Progenitor cell of endocrine pancreas (in vitro differentiated cells): ENCODE measurements at regions not wholly inside any gene's neighbourhood (a gene's known extent, or its start where the extent isn't known, plus 50 kb on each side); places are given as distances from the start of the nearest gene placed in this dataset.

Source experiments
- DNase-seq: peaks from one replicate; pipeline ENCODE4 v3.0.0; 2021; ENCODE audit warnings: low spot score; ENCODE audit not compliant: unreplicated experiment
- H3K27ac Mint-ChIP-seq: 2 replicates; pipeline ENCODE4 v1.8.0; 2021; ENCODE audit warnings: mild to moderate bottlenecking, moderate library complexity, mixed read lengths
- H3K27me3 Mint-ChIP-seq: 2 replicates; pipeline ENCODE4 v1.8.0; 2021; ENCODE audit warnings: mixed read lengths
- H3K36me3 Mint-ChIP-seq: 2 replicates; pipeline ENCODE4 v1.8.0; 2022; ENCODE audit warnings: mixed read lengths; ENCODE audit not compliant: insufficient read depth
- H3K4me1 Mint-ChIP-seq: 2 replicates; pipeline ENCODE4 v1.8.0; 2021; ENCODE audit warnings: low read depth, mixed read lengths
- H3K4me3 Mint-ChIP-seq: 2 replicates; pipeline ENCODE4 v1.8.0; 2021; ENCODE audit warnings: low read depth, mild to moderate bottlenecking, moderate library complexity, mixed read lengths
- H3K9me3 Mint-ChIP-seq: 2 replicates; pipeline ENCODE4 v1.8.0; 2021; ENCODE audit warnings: low read depth, mixed read lengths
- TF ChIP-seq, protein P1 (sequence below): fragments of 200-600 bp; sonication (generic); IDR thresholded peaks from one replicate; pipeline ENCODE4 v1.5.0; 2021; ENCODE audit warnings: antibody characterized with exemption, mild to moderate bottlenecking; ENCODE audit not compliant: unreplicated experiment

DNA sequence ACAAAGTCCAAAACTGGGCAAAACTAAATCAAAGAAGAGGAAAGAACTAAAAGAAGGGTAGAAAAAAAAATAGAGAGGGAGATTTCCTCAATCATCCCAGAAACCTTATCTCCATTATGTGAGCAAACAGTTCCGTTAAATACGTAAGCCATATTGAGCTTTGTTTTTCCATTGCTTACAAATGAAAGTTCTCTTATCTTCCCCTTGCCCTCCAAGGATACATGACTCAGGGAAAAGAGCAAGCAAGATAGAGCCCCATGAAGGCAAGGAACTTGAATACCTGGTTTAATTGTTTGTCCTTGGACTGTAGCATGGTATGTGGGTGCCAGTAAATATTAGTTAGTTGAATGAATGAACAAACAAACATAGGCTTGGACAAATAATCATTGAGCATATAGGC is 126.8 kb upstream of the USP15 start:
- Mint-ChIP-seq H3K4me3 (no peak overlapping the region), H3K9me3 (peaks cover 8% of the 10 kb centered on the region), H3K36me3 (peaks cover 2% of the 10 kb centered on the region), H3K27ac (no peak overlapping the region), H3K27me3 (no peaks in the 10 kb centered on the region), H3K4me1 (peaks cover 22% of the 10 kb centered on the region)
- TF ChIP-seq, protein P1, sequence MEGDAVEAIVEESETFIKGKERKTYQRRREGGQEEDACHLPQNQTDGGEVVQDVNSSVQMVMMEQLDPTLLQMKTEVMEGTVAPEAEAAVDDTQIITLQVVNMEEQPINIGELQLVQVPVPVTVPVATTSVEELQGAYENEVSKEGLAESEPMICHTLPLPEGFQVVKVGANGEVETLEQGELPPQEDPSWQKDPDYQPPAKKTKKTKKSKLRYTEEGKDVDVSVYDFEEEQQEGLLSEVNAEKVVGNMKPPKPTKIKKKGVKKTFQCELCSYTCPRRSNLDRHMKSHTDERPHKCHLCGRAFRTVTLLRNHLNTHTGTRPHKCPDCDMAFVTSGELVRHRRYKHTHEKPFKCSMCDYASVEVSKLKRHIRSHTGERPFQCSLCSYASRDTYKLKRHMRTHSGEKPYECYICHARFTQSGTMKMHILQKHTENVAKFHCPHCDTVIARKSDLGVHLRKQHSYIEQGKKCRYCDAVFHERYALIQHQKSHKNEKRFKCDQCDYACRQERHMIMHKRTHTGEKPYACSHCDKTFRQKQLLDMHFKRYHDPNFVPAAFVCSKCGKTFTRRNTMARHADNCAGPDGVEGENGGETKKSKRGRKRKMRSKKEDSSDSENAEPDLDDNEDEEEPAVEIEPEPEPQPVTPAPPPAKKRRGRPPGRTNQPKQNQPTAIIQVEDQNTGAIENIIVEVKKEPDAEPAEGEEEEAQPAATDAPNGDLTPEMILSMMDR, result no peak
- DNase-seq, result no peak

DNA sequence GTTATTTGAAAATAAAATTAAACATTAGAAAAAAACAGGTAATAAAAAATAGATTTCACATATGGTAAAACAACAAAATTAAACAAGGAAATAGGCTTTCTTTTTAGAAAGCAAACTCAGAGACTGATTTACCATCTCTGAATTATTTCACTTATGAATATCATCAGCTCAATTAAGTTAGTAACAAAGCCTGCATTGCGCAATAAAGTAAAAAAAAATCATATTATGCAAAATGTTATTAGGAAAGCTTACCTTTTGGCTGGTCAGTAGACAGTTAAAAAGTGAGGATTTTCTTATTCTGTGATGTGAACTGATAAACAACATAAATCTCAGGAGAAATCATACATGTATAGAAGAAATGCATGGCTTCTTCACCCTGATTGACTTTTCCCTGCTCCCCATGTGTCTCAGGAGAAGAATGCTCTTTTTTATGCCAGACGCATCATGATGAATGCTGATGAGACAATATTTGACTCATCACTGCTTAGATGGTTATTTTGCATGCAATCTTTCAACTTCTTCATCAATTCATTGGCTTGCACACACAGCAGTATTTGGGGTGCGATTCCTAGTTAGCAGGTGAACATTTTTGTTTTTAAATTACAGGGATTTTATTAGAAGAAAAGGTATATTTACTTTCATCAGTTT is 124.5 kb upstream of the USP15 start:
- TF ChIP-seq, protein P1, result no peak
- H3K27ac Mint-ChIP-seq, result no peak overlapping the region
- peaks cover 11% of the 10 kb centered on the region for H3K4me1 Mint-ChIP-seq
- peaks cover 8% of the 10 kb centered on the region for H3K9me3 Mint-ChIP-seq
- H3K36me3 Mint-ChIP-seq, result peaks cover 2% of the 10 kb centered on the region
- no peak for DNase-seq
- H3K4me3 Mint-ChIP-seq, result no peak overlapping the region
- no peaks in the 10 kb centered on the region for H3K27me3 Mint-ChIP-seq

DNA sequence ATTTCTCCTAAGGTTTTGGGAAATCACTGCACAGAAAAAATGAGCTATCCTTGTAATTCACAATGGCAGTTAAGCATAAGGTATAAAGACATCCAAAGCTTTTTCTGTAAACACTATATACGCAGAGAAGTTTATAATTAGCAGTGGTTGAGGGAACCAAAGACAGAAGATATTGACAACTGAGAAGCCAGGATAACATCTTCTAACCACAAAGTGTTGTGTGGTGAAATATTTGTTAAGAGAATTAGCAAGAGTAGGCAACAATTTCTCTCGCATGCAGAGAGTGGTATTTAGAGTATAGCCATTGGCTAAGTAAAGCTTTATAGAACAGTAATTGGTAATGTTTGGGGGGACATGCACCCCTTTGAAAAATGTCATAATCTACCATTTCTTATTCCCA is 123.7 kb upstream of the USP15 start:
- DNase-seq, result no peak
- Mint-ChIP-seq H3K36me3 (peaks cover 2% of the 10 kb centered on the region), H3K9me3 (peaks cover 8% of the 10 kb centered on the region), H3K4me3 (no peak overlapping the region), H3K27ac (no peak overlapping the region), H3K4me1 (peaks cover 8% of the 10 kb centered on the region), H3K27me3 (no peaks in the 10 kb centered on the region)
- TF ChIP-seq, protein P1, result no peak

- Mint-ChIP-seq H3K4me1 (peaks cover 4% of the 10 kb centered on the region), H3K27ac (no peak overlapping the region), H3K27me3 (no peaks in the 10 kb centered on the region)
These were observed 121.7 kb upstream of the USP15 start for GRCh38 chr12:62138527-62138926.

DNA sequence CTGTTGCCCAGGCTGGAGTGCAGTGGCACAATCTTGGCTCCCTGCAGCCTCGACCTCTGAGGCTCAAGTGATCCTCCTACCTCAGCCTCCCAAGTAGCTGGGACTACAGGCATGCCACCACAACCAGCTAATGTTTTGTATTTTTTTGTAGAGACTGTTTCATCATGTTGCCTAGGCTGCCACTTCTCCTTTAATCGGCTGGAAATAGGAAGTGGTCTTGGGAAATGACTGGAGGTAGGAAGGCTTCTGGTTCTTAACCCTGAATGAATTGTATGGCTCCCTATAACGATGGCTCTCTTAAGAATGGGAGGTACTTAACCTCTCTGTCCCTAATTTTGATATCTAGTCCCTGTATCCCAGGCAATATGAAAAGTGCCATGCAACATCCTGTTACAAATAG is 113.9 kb upstream of the USP15 start:
- Mint-ChIP-seq H3K4me3 (no peak overlapping the region), H3K27ac (no peak overlapping the region), H3K27me3 (no peaks in the 10 kb centered on the region), H3K9me3 (peaks cover 3% of the 10 kb centered on the region), H3K4me1 (no peaks in the 10 kb centered on the region), H3K36me3 (no peaks in the 10 kb centered on the region)
- DNase-seq, result no peak
- TF ChIP-seq, protein P1, result no peak

More at GRCh38 chr12:62138527-62138926, 121.7 kb upstream of the USP15 start:
- no peak overlapping the region for H3K4me3 Mint-ChIP-seq
- TF ChIP-seq, protein P1, result no peak
- no peak for DNase-seq
- peaks cover 8% of the 10 kb centered on the region for H3K9me3 Mint-ChIP-seq
- peaks cover 2% of the 10 kb centered on the region for H3K36me3 Mint-ChIP-seq
